GM19351 (cell line): ENCODE measurements at regions not wholly inside any gene's neighbourhood (a gene's known extent, or its start where the extent isn't known, plus 50 kb on each side); places are given as distances from the start of the nearest gene placed in this dataset.
"Not testable (repeated sequence)": the region's sequence is repeated elsewhere in the genome, so short reads cannot be mapped to it uniquely, and the experiment has no call there.

Source experiments
- ATAC-seq: cut with Tn5 transposase; IDR thresholded peaks from one replicate; pipeline ENCODE4 v1.9.1; 2021; ENCODE audit warnings: mild to moderate bottlenecking, moderate library complexity; ENCODE audit not compliant: unreplicated experiment

GRCh38 chr18:56284319-56284718, 354.1 kb downstream of the TXNL1 start:
- ATAC-seq: no peak

GRCh38 chr18:56283316-56283715, 355.1 kb downstream of the TXNL1 start:
- ATAC-seq: no peak

- no peak for ATAC-seq
These were observed 355.9 kb downstream of the TXNL1 start for GRCh38 chr18:56282234-56283104.

GRCh38 chr18:56279816-56280215, 358.6 kb downstream of the TXNL1 start:
- not testable (repeated sequence) for ATAC-seq

GRCh38 chr18:56278421-56279003, 359.9 kb downstream of the TXNL1 start:
- ATAC-seq: no peak

- ATAC-seq: no peak
These were observed 361.9 kb downstream of the TXNL1 start for GRCh38 chr18:56276466-56276865.

- ATAC-seq: no peak
These were observed 364.7 kb downstream of the TXNL1 start for GRCh38 chr18:56273541-56274219.

GRCh38 chr18:56270671-56271250, 367.6 kb downstream of the TXNL1 start:
- no peak for ATAC-seq

GRCh38 chr18:56269958-56270357, 368.4 kb downstream of the TXNL1 start:
- ATAC-seq: no peak

GRCh38 chr18:56268952-56269351, 369.4 kb downstream of the TXNL1 start:
- no peak for ATAC-seq

GRCh38 chr18:56267334-56267733, 371.1 kb downstream of the TXNL1 start:
- no peak for ATAC-seq

- ATAC-seq: peak; percentile 54
These were observed 380.2 kb downstream of the TXNL1 start for GRCh38 chr18:56258178-56258577.

GRCh38 chr18:56257205-56257604, 381.2 kb downstream of the TXNL1 start:
- ATAC-seq: peak; percentile 92

- no peak for ATAC-seq
These were observed 381.7 kb downstream of the TXNL1 start for GRCh38 chr18:56256659-56257058.

- ATAC-seq: no peak
These were observed 383.0 kb downstream of the TXNL1 start for GRCh38 chr18:56255381-56255780.

- ATAC-seq: no peak
These were observed 385.9 kb downstream of the TXNL1 start for GRCh38 chr18:56252456-56252855.

- ATAC-seq: peak; percentile 95
These were observed 389.7 kb downstream of the TXNL1 start for GRCh38 chr18:56248610-56249235.

- ATAC-seq: no peak
These were observed 391.5 kb downstream of the TXNL1 start for GRCh38 chr18:56246916-56247315.

GRCh38 chr18:56245866-56246580, 392.4 kb downstream of the TXNL1 start:
- no peak for ATAC-seq

- ATAC-seq: no peak
These were observed 398.0 kb downstream of the TXNL1 start for GRCh38 chr18:56240405-56240804.
